HL-60 (cell line): ENCODE measurements at regions not wholly inside any gene's neighbourhood (a gene's known extent, or its start where the extent isn't known, plus 50 kb on each side); places are given as distances from the start of the nearest gene placed in this dataset.

Source experiments
- DNase-seq, 2 experiments: peaks; one replicate each; pipeline ENCODE4 v3.0.0-alpha.2; 2010 to 2020; ENCODE audit warnings: low read depth in 1 of 2, low spot score in 1 of 2
- H3K27ac ChIP-seq: fragments of 250-450 bp; sonication (Bioruptor Pico); replicated peaks from 2 replicates; pipeline ENCODE4 v1.5.1; 2020; ENCODE audit warnings: mild to moderate bottlenecking, moderate library complexity
- H3K27me3 ChIP-seq: fragments of 250-450 bp; sonication (Bioruptor Pico); 2 replicates; pipeline ENCODE4 v1.5.1; 2021; ENCODE audit warnings: mild to moderate bottlenecking, moderate library complexity; ENCODE audit not compliant: insufficient read depth, poor library complexity, severe bottlenecking
- H3K4me3 ChIP-seq: replicated peaks from 2 replicates; pipeline ENCODE4 v1.5.1; 2011; ENCODE audit warnings: mild to moderate bottlenecking, control low read depth, low read length; ENCODE audit not compliant: insufficient read depth
- CTCF ChIP-seq: IDR thresholded peaks from one replicate; pipeline ENCODE4 v1.5.1; 2011; ENCODE audit warnings: low read length, control low read depth, inconsistent platforms; ENCODE audit not compliant: insufficient read depth
- GABPA ChIP-seq: IDR thresholded peaks from 2 replicates; pipeline ENCODE4 v1.6.1; 2012; ENCODE audit warnings: low read depth
- POLR2AphosphoS5 ChIP-seq: IDR thresholded peaks from 2 replicates; pipeline ENCODE4 v1.6.1; 2012; ENCODE audit warnings: low read depth
- REST ChIP-seq: IDR thresholded peaks from 2 replicates; pipeline ENCODE4 v1.6.1; 2012; ENCODE audit warnings: low read depth; ENCODE audit not compliant: insufficient replicate concordance
- SPI1 ChIP-seq: IDR thresholded peaks from 2 replicates; pipeline ENCODE4 v1.6.1; 2012; ENCODE audit warnings: low read depth, mild to moderate bottlenecking, borderline replicate concordance

- no peaks in the 10 kb centered on the region for H3K27me3 ChIP-seq
- DNase-seq, result no peak
- TF ChIP-seq SPI1, result no peak
- no peak for TF ChIP-seq REST
- no peak for TF ChIP-seq CTCF
- TF ChIP-seq GABPA, result no peak
- no peak for TF ChIP-seq POLR2AphosphoS5
- no peak overlapping the region for H3K4me3 ChIP-seq
- H3K27ac ChIP-seq, result no peak overlapping the region
Observed at GRCh38 chr16:80079072-80079471, 461.7 kb upstream of the DYNLRB2 start.

GRCh38 chr16:80077696-80078095, 463.1 kb upstream of the DYNLRB2 start:
- DNase-seq, result no peak
- no peak overlapping the region for H3K4me3 ChIP-seq
- no peak for TF ChIP-seq SPI1
- TF ChIP-seq CTCF, result no peak
- no peak for TF ChIP-seq REST
- no peak for TF ChIP-seq GABPA
- no peak for TF ChIP-seq POLR2AphosphoS5
- H3K27me3 ChIP-seq, result no peaks in the 10 kb centered on the region
- no peak overlapping the region for H3K27ac ChIP-seq

GRCh38 chr16:80074329-80074728, 466.5 kb upstream of the DYNLRB2 start:
- TF ChIP-seq SPI1, result no peak
- TF ChIP-seq POLR2AphosphoS5, result no peak
- no peak for TF ChIP-seq REST
- TF ChIP-seq GABPA, result no peak
- TF ChIP-seq CTCF, result no peak
- no peak overlapping the region for H3K4me3 ChIP-seq
- no peak for DNase-seq

More at GRCh38 chr16:80074329-80074728, 466.5 kb upstream of the DYNLRB2 start:
- no peaks in the 10 kb centered on the region for H3K27me3 ChIP-seq
- no peak overlapping the region for H3K27ac ChIP-seq
